NCI-H128 (cell line): ENCODE measurements at regions not wholly inside any gene's neighbourhood (a gene's known extent, or its start where the extent isn't known, plus 50 kb on each side); places are given as distances from the start of the nearest gene placed in this dataset.
"Not testable (repeated sequence)": the region's sequence is repeated elsewhere in the genome, so short reads cannot be mapped to it uniquely, and the experiment has no call there.

Source experiments
- DNase-seq: peaks from one replicate; lab custom pipeline; 2025; ENCODE audit not compliant: unreplicated experiment; lab: John Stamatoyannopoulos, UW

DNA sequence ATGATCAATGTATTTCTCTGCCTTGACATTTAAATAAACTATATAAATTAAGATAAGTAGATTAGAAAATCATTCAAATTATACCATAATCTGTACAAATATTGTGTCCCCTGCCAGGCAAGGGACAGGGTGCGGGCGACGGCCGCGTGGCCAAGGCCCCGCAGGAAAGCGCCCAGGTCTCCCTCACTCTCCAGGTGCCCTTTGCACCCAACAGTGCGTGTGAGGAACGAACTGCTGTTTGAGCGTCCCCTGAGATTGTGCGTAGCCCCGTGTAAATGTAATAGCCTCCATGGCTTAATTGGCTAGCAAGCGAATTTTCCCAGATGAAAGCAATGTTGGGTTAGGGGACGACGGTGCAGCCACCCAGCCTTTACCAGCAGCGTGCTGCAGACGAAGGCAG is 161.4 kb downstream of the SYT15 start:
- not testable (repeated sequence) for DNase-seq

DNA sequence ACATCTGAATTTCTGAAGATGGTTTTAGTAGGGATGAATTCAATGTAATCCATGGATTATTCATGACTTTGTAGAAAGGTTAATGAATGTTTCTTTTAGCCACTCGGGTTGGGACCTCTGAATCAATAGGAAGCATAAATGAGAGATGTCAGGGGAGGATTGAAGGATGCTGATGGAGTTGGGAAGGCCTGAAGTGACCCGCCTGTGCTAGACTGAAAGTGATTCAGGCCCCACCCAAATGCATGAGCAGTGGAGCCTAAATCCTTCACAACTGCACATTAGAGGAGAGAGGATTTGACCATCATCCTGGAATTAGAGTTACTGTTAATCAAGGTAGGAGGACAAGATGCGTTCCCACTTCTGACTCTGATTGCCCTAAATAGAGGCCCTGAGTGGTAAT is 162.2 kb upstream of the PTPN20 start:
- DNase-seq: not testable (repeated sequence)

DNA sequence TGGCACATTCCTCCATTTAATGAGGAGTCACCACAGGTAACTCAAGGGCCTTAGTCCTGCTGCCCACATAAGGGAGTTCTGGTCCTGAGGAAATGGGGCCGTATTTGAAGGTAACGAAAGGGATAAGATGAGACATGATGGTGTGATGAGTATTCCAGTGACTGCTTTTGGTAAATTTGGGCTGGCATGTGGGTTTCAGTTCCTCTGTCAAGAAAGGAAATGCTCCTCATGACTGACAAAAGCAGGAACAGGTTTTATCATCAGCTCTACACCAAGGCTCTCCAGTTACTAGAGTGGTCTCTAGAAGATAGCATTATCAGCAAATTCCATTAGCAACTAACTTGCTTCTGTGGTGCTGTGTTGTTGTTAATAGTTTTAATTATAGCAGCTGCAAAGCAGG is 161.8 kb upstream of the PTPN20 start:
- not testable (repeated sequence) for DNase-seq

DNA sequence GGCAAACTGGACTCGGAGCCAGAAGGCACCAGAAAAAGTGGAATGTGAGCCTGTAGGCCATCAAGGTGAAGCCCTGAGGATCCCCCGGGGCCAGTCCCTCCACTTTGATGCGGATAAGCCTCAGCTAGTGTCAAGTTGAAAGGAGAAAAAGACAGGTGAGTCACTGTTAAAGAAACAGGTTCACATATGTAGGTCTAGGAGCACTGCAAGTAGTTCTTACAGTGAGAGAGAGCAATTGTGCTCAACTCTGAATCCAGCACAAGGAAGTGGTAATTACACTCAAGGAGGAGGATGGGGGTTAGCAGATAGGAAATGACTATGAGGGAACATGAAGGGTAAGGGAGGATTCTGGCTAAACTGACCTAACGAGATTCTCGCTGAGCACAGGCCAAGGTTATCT is 157.5 kb upstream of the PTPN20 start:
- DNase-seq: not testable (repeated sequence)

DNA sequence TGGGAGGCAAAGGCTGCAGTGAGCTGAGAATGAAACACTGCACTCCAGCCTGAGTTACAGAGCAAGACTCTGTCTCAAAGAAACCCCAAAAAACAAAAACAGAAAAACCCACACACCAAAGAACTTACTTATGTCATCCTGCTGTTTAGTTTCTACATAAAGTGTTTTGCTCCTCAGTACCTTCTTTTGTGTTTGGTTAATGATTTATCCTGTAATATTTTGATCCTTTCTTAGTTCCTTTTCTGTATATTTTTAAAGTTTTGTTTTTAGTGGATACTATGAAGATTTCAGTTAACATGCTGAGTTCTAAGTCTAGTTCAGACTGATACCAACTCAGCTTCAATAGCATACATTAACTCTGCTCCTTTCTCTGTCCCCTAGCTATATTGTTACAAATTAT is 149.8 kb upstream of the PTPN20 start:
- not testable (repeated sequence) for DNase-seq

DNA sequence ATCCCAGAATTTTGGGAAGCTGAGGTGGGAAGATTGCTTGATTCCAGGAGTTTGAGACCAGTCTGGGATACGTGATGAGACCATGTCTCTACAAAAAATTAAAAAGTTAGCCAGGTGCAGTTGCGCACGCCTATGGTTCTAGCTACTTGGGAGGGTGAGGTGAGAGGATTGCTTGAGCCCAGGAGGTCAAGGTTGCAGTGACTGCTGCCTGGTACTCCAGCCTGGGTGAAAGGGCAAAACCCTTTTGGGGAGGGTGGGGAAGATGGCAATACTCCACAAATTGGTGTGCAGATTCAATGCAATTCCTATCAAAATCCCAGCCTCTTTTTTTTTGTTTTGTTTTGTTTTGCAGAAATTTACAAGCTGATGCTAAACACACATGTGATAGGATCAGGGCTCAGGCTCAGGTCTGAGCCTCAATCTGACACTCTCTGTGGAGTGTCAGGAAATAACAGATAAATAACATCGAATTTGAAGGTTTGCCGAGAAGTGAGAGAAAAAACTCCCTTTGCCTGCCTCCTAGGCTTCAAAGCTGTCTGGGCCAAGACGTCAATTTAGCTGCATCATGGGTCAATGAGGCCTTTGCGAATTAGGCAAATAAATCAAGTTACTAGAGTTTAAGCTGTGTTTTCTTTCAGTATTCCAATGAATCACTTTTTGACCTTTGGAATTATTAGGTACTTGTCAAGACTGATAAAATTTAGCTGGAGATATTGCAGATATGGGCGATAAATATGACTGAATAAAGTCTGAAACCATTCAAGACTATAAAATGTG is 142.5 kb upstream of the PTPN20 start:
- not testable (repeated sequence) for DNase-seq

DNA sequence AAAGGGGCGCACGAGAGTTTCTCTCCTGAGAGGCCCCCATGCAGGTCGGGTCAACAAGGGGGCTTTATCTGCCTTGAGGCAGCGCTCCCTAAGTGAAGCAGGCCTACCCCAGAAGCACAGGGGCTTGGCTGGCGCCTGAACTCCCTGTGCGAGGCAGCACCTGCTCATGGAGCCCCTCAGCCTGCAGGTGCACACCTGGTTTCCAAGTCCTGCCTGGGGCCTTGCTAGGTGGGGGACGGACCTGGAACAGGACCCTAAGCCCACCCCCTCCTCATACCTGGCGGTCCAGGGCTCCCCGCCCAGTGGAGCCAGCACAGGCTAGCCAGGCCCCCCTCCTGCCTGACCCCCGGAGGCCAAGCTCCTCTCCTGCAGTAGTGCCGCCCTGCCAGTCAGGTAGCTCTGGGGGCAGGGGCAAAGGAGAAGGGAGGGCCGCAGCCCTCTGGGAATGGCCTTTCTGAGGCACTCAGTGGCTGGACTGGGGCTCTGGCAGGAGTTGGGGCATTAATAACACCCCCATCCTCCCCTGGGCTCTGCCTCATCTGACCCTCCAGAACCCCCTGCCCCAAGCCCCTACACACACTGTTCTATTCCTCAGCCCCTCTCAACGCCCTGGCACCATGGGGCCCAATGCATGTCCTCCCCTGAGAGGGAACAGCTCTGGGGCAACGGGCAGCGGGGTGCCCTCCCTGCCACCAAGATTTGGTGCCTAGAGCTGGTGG is 137.9 kb upstream of the PTPN20 start:
- not testable (repeated sequence) for DNase-seq

DNA sequence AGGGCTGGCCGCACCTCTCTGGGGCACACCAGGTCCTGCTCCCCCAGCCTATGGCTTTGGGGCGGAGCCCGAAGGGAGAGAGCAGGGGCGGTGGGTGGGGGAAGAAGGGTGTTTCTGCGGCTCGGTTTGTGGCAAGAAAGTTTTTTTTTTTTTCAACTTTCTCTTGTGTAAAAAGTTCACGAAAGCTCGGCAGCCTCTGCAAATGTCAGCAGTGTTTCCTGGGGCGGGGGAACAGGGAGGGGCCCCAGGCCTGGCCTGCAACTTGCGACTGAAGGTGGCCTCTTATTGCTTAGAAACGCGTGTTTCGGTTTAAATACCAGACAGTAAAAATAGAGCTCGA is 137.4 kb upstream of the PTPN20 start:
- DNase-seq: not testable (repeated sequence)

DNA sequence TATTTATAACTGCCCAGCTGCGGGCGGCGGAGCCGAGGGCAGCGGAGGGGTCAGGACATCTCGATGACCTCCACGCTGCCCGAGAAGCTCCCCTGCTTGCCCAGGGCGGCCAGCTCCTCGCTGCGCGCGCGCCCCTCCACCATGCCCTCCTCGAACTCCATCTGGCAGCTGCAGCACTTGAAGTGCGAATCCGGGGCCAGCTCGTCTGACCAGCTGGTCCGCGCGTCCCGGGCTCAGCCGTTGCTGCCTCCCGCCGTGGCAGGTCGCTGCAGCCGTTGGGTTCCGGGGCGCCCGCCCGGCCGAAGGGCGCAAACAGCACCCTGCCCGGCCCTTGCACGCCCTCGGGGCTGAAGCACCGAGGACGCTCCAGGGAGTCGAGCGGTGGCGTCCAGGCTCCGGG is 136.9 kb upstream of the PTPN20 start:
- not testable (repeated sequence) for DNase-seq

DNA sequence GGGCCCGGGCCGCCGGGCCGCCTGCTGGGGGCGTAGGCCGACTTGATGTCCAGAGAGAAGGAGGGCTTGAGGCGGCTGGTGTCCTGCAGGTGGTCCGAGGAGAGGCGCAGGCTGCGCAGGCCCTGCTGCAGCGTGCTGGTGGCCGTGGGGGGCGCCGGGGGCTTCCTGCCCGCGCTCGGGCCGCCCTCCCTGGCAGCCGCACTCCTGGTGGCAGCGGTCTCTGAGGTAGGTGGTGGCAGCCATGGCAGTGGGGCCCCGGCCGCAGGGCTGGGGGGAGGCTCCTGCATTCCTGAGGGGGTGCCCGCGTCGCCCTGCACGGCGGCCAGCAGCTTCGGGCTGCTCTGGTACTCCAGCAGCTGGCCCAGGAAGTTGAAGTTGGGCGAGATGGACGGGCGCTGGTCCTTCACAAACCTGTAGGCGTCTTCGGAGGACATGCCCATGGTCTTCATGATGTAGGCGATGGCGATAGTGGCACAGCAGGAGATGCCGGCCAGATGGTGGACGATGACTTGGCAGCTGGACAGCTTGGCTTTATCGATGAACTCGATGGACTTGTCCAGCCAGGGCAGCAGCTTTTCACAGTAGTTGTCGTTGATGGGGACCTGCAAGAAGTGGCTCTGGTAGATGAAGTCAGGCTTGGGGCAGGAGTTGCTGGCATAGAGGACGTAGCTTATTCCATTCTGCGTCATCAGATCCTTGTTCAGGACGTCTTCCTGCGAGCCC is 136.1 kb upstream of the PTPN20 start:
- not testable (repeated sequence) for DNase-seq

DNA sequence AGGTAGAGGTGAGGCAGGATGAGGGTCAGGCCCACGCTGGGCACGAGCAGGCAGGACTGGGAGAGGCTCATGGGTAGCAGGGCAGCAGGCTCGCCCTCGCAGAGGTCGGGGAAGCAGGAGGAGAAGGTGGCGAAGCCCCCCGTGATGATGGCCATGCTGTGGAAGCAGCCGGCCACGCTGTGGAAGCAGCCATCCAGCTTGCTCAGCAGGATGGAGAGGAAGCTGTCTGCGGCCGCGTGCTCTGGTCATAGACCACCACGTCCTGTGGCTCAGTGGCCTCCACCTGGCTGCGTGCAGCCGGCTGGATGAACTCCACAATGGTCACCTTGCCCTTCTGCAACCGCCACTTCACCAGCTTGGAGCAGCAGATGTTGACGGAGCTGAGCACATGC is 135.6 kb upstream of the PTPN20 start:
- not testable (repeated sequence) for DNase-seq

DNA sequence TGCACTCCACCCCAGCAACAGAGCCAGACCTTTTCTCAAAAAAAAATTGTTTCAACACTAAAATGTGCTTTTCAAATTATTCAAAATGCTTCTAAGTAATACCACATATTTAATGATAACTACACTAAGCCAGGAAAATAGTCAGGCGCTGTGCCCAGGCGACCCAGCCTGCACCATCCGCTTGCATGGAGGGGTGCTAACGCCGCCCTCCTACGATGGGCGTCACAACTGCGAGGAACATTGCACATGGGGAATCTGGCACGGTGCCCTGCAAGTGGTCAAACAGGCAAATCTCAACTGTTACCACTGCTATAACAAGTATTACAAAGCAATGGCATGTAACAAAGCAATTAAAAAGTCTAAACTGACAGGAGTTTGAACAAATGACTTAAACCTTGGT is 131.7 kb upstream of the PTPN20 start:
- not testable (repeated sequence) for DNase-seq

DNA sequence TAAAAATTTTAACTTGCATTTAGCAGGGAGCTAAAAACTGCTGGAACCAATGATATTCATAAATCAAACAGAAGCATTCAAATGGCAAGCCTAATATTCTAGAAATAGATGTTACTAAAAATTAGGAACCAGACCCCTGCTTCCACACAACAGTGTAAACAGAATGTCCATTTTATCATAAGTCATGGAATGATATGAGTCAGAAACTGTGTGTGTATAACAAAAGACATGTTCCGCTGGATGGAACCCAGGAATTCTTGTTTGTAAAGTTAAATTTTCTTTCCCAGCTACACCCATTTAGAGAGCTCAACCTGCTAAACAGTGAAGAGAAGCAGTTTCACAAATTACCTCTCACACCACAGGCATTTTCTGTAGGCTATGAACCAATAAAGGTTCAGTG is 131.1 kb upstream of the PTPN20 start:
- not testable (repeated sequence) for DNase-seq

DNA sequence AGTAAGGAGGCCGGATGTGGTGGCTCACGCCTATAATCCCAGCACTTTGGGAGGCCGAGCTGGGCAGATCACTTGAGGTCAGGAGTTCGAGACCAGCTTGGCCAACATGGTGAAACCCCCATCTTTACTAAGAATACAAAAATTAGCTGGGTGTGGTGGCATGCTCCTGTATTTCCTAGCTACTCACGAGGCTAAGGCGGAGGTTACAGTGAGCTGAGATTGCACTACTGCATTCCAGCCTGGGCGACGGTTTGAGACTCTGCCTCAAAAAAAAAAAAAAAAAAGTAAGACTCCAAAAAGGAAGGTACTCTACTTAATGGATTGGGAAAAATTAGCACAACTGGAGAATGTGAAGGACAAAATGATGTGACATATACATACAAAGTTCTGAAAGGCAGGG is 130.2 kb upstream of the PTPN20 start:
- not testable (repeated sequence) for DNase-seq

DNA sequence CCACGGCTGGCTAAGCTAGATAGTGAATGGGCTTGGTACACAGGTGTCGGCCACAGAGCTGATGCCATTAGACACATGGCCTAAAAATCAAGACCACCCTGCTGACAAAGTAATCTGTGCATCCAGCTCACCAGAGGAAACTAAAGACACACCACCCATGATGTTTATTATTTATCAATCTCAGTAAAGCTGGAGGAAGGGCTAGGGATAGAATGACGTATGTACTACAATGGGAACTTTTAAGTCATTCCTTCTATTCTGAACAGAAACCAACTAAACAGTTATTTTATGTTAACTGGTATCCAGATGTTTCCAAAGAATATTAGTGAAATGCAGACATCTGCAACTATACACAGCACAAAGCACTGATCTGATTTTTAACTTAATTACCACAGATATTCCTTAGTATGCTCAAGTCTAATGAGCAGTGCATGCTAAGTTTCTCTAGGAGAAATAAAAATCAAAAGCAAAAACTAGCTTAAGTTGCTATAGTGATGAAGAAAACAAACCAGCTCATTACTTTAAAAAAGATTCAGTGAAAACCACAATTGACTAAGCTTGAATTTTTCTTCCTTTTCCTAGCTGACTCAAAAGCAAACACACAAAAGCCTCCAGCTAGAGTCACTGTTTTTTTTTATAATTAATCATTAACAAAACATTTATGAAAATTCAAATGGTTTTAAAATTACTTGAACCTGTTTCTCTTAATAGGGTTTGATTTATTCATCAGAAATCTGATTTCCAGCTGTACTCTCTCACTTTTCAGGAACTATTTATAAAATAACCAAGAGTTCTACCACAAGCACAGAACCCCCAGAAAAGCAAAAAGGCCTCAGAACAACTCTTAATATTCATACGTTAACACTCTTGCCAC is 129.0 kb upstream of the PTPN20 start:
- DNase-seq: not testable (repeated sequence)

DNA sequence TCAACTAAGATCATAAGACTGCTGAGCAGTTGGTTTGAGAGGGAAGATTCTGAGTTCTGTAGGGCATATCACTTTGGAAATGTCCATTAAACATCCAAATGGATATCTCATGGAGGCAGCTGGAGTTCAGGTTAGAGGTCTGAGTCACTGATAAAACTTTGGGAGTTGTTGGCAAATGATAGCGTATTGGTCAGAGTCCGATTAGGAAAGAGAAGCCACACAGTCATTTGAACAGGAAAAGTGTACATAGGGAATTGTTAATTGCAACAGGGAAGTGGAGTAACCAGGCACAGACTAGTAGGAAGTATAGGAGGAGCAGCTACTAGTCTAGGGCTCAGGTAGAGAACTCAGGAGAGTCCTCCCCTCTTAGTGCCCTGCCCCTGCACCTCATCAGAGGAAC is 126.6 kb upstream of the PTPN20 start:
- not testable (repeated sequence) for DNase-seq

DNA sequence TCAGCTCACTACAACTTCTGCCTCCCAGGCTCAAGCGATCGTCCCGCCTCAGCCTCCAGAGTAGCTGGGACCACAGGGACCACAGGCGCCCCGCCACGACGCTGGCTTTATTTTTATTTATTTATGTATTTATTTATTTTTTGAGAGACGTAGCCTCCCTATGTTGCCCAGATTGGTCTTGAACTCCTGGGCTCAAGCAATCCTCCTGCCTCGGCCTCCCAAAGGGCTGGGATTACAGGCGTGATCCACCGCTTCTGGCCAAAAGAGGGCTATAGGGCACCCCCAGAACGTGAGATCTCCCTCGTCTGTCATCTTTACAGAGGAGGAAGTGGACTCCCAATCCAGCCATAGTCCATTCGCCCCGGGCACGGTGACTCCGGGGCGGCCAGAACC is 125.1 kb upstream of the PTPN20 start:
- DNase-seq: not testable (repeated sequence)

DNA sequence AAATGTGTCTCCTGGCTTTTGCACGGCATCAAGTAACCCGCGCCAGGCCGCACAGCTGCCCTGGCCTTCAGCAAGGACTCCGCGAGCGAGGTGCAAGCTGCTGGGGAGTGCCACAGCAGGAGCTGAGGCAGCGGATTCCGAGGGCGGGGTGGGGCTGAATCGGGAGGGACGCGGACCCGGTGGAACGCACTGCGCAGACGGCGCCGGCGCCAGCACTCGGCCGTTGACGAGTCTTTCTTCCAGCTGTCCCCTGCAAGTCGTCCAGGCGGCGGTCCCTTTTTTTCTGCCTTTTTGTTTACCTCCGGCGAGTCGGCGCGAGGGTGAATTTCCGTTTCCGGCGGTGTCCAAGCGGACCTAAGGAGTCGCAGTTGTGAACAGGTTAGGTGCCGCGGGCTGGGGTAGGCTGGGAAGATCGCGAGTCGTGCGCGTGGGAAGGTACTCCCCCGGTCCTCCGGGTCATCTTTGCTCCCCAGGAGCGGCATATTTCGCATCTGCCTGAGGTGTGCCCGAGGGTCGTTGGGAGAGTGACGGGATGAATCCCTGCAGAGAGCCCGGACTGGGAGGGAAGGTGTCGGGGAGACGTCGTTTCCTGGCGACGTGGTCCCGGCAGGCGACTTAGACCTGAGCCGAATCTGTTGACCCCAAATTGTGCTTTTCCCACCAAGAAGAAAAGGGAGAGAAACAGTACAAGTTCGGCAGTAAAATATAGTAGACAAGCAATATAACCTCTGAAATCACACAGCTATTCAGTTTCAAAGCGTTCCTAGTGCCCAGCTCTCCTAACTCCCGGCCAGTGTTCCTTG is 124.5 kb upstream of the PTPN20 start:
- peak; percentile 0 for DNase-seq

DNA sequence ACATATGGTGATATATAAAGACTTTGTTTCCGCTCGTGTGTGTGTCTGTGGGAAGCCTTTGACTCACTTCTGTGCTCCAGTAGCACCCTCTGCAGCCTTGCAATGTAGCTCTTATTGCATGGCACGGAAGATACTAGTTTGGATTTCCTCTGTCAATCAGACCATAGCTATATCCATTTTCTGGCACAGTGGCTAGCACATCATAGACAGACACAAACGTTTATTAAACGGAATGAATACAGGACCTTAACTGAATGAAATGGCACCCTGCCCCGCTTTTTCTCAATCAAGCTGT is 124.0 kb upstream of the PTPN20 start:
- no peak for DNase-seq

DNA sequence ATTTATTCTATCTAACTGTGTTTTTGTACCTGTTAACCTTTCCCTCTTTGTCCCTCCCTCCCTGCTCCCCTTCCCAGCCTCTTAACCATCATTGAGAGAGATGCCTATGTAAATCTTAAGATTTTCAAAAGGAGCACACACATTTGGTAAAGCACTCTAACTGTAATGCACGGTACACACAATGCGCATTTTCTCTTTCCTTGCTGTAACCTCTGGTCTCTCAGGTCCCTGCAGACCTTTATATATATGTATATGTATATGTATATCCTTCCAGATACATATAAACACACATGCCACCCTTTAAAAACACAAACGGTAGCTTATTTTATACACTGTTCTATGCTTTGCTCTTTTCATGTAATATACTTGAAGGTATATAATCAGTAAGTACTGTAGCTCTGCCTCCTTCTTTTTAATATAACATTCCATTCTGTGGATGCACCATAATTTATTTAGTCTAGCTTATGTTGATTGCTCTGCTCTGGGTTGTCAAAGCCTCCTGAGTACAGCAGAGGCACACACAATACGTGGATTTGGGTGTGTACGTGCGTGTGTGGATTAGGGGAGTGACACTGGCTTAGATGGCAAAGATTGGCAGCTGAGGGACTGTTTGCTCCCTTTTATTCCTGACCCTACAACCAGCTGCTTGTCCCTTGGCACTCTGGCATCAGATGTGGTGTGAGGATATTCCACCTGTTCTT is 118.4 kb upstream of the PTPN20 start:
- not testable (repeated sequence) for DNase-seq
